Cardiac fibroblast (primary cell): ENCODE measurements at regions not wholly inside any gene's neighbourhood (a gene's known extent, or its start where the extent isn't known, plus 50 kb on each side); places are given as distances from the start of the nearest gene placed in this dataset.
A peak's percentile ranks its signal among the peaks of the same experiment; 100 is the strongest.

ENCODE experiments used
- DNase-seq, 2 donors: peaks; one replicate each; pipeline versions ENCODE4 v3.0.0 to v3.0.0-alpha.2; 2010; ENCODE audit warnings: low read depth in 2 of 2
- H3K4me3 ChIP-seq, 2 donors: replicated peaks in 1 of 2; 1 replicate in 1 of 2; 2 replicates in 1 of 2; pipeline ENCODE4 v1.5.1; 2011; ENCODE audit warnings: low read depth in 2 of 2, low read length in 2 of 2, mild to moderate bottlenecking in 2 of 2, moderate library complexity in 1 of 2
- CTCF ChIP-seq: IDR thresholded peaks from one replicate; pipeline ENCODE4 v1.5.1; 2011; ENCODE audit warnings: low read depth, mild to moderate bottlenecking, low read length, inconsistent platforms

GRCh38 chr5:97489010-97489840 lies 306.2 kb upstream of the RIOK2 start:
- DNase-seq = no peak
- TF ChIP-seq CTCF = no peak

GRCh38 chr5:97494465-97494864 lies 311.4 kb upstream of the RIOK2 start:
- no peak for DNase-seq
- no peak overlapping the region for H3K4me3 ChIP-seq
- no peak for TF ChIP-seq CTCF

More at GRCh38 chr5:97489010-97489840, 306.2 kb upstream of the RIOK2 start:
- H3K4me3 ChIP-seq = no peak overlapping the region

GRCh38 chr5:97495301-97495700 lies 312.3 kb upstream of the RIOK2 start:
- no peak for DNase-seq
- TF ChIP-seq CTCF = no peak
- no peak overlapping the region for H3K4me3 ChIP-seq

GRCh38 chr5:97496037-97496436 lies 313.0 kb upstream of the RIOK2 start:
- H3K4me3 ChIP-seq = no peak overlapping the region
- TF ChIP-seq CTCF = no peak
- DNase-seq = no peak

- no peak overlapping the region for H3K4me3 ChIP-seq
- no peak for DNase-seq
- no peak for TF ChIP-seq CTCF
Observed at GRCh38 chr5:97498657-97499056, 315.6 kb upstream of the RIOK2 start.

- no peak for TF ChIP-seq CTCF
- peak; percentile 12 to 18 for DNase-seq
- no peak overlapping the region for H3K4me3 ChIP-seq
Observed at GRCh38 chr5:97499605-97500004, 316.6 kb upstream of the RIOK2 start.
